GM18951 (cell line): ENCODE measurements at regions not wholly inside any gene's neighbourhood (a gene's known extent, or its start where the extent isn't known, plus 50 kb on each side); places are given as distances from the start of the nearest gene placed in this dataset.

Experiments
- POLR2A ChIP-seq: IDR thresholded peaks from 4 replicates; pipeline ENCODE4 v1.6.1; 2011; ENCODE audit warnings: mild to moderate bottlenecking; ENCODE audit not compliant: insufficient read length, insufficient read depth; ENCODE audit errors: extremely low read depth
- in situ Hi-C: fragments of 300-500 bp; cut with MboI; formaldehyde crosslinking; loops from one replicate; pipeline ENCODE4 v1.12.0; 2022; ENCODE audit warnings: low sequenced_read_pairs, mixed read lengths, inconsistent platforms; ENCODE audit not compliant: unreplicated experiment

DNA sequence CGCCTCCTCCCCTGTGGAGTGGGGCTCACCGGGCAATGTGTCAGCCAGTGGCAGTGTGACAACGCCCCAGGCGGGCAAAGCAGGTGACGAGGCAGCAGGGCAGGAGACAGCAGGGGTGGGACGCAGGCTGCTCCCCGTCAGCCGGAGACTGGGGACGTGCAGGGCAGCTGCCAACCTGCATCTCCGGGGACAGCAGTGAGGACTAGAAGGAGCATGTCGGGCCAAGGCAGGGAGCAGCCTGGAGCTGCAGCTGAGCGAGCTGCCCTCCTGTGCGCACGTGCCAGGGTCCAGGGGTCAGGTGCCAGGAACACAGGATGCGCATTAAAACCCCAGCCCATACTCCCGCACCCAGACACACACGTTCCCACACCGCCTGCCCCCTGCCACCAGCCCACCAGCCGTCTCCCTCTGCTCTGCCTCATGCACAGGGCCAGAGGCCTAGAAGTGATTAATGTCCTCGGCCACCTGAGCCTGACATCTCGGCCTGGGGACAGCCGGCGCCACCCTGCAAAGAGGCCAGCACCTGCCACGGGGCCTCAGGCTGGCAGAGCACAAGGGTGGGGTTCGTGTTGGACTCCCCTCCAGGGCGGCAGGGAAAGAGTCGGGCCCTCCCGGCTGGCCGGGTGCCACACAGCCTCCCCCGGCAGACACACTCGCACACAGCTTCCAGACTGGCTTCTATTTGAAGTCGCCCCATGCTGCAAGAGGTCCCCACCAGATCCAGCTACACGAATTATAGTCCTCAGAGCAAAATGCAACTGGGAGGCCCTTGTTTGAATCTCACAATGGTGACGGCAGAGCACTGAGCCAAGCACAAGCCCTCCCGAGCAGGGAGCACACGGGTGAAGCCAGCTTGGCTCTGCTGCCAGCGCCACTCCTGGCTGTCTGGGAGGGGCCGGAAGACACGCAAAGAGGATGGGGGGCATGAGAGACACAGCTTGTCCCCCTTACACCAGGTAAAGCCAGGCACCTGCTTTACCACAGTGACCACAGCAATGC lies 90.4 kb downstream of the RBFOX3 start:
- in situ Hi-C loops = no loop called here
- no peak for TF ChIP-seq POLR2A

- in situ Hi-C loops = no loop called here
Observed at GRCh38 chr17:79519601-79520000, 91.2 kb downstream of the RBFOX3 start.

GRCh38 chr17:79518585-79519523 lies 92.0 kb downstream of the RBFOX3 start:
- in situ Hi-C loops = no loop called here

More at GRCh38 chr17:79519601-79520000, 91.2 kb downstream of the RBFOX3 start:
- no peak for TF ChIP-seq POLR2A

GRCh38 chr17:79517827-79518584 lies 92.8 kb downstream of the RBFOX3 start:
- in situ Hi-C loops = no loop called here
- TF ChIP-seq POLR2A = no peak

More at GRCh38 chr17:79518585-79519523, 92.0 kb downstream of the RBFOX3 start:
- no peak for TF ChIP-seq POLR2A

DNA sequence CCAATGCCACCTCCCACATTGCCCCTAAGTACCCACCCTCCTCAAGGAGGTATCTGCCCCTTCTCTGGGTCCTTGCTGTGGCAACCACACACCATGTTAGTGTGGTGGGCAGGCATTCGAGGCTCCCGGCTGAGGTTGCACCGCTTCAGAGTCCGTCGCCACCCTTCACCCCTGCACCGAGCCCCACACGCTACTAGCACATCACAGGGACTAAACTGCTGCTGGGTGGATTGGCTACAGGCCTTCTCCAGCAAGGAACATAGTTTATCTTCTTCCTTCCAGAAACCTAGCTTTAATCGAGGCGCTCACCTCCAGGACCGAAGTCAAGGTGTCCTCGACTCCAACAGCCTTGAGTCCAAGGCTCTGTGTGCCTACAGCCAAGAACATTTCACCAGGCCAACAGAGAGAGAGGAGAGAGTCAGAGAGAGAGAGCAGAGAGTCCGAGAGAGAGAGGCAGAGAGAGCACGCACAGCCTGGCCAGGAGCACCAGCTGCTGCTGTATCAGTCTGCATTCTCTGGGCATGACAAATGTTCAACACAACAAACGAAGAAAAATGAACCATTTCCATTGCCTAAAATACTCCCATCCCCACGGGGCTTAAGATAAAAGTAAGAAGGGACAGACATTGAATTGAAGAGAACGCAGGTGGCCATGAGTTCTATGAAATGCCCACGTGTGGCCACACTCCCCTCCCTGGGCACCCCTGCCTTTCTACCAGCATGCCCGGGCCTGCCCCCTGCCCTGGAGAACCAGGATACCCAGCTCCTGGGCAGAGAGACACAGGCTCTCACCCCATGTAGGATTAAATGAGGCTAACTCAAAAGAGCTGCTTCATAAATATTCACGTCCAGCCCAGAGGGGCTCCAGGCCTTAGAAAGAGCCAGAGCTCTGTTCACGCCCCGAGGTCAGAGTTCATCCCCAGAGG lies 94.9 kb downstream of the RBFOX3 start:
- TF ChIP-seq POLR2A = no peak
- in situ Hi-C loops = no loop called here

DNA sequence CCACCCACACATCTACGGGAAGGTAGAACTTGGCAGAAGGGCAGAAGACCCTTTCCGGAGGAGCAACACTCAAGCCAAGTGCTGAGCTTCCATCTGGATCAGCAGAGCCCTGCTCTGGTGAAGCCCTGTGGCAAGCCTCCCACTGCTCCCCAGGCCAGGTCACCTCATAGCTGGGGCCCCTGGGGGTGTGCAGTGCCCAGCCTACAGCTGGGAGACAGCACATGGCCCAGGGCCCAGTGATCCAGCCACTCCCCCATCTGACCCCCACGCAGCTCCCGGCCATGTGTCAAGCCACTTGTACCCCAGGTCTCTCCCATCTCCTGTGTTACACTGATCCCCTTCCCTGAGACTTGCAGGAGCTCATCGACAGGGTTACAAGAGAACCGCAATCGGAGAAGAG lies 95.7 kb downstream of the RBFOX3 start:
- no peak for TF ChIP-seq POLR2A
- in situ Hi-C loops = no loop called here

DNA sequence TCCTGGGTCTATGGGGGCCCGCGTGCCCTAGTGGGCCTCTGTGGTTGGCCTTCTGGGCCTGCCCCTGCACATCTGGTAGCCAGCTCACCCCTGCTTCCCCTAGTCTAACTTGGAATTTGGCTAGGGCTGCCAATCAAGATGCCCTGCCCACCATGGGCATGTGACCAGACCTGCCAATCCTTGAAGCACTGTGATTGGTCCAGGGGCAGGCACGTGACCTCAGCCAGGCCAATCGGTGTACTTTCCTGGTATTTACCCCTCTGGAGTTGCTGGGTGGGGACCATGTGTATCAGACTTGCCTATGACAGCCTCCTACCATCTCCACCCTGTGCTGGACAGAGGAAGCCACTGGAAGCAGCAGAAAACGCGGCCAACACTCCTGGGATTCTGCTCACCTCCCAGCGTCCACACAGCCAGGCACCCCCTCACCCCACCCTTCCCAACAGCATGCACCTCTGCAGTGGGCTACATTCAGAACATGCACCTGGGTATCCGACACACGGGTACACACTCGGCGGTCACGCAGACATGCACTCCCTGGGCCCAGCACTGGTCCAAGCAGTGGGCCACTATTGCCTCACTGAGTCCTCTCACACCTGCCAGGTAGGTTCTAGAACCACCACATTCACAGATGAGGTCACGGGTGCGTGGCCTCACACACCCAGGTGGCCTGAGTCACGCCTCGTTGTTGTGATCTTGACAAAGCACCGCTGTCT lies 96.9 kb downstream of the RBFOX3 start:
- no peak for TF ChIP-seq POLR2A
- in situ Hi-C loops = no loop called here

DNA sequence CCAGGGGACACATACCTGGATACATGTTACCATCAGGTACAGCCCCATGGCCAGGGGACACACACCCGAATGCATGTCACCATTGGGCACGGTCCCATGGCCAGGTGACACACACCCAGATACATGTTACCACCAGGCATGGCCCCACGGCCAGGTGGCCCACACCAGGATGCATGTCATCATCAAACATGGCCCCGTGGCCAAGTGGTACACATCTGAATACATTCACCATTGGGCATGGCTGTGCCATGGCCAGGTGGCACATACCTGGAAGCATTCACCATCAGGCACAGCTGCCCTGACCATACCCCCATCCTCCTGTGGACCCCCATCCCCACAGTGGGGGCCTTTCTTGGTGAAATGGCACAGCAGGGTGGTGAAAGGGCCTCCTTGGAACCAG lies 97.6 kb downstream of the RBFOX3 start:
- in situ Hi-C loops = no loop called here
- no peak for TF ChIP-seq POLR2A

DNA sequence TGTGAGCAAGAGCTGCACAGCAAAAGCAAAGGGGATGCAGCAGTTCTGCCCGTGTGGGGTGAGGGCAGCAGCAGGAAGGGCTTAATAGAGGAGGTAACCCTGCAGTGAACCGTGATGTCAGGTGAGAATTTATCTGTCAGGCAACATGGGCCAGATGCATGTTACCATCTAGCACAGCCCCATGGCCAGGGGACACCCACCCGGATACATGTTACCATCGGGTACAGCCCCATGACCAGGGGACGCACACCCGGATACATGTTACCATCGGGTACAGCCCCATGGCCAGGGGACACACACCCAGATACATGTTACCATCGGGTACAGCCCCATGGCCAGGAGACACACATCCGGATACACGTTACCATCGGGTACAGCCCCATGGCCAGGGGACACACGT lies 99.4 kb downstream of the RBFOX3 start:
- no peak for TF ChIP-seq POLR2A
- in situ Hi-C loops = no loop called here

DNA sequence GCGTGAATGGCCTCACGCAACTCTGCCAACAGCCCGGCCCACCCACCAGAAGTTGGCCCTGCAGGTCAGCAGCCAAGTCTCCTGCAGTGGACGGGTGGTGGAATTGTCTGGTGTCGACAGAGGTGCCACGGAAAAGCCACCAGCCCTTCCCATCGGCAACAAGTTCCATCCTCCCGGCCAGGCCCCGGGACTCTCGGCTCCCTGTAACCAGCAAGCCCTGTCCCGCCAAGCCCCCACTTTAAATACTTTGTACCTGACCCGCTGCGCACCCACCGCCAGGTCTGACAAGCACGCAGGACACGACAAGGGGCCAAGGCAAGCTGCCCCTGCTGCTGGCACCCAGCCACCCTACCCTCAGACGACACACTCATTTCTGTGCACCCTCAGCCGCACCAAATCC lies 100.8 kb downstream of the RBFOX3 start:
- in situ Hi-C loops = no loop called here
- no peak for TF ChIP-seq POLR2A

DNA sequence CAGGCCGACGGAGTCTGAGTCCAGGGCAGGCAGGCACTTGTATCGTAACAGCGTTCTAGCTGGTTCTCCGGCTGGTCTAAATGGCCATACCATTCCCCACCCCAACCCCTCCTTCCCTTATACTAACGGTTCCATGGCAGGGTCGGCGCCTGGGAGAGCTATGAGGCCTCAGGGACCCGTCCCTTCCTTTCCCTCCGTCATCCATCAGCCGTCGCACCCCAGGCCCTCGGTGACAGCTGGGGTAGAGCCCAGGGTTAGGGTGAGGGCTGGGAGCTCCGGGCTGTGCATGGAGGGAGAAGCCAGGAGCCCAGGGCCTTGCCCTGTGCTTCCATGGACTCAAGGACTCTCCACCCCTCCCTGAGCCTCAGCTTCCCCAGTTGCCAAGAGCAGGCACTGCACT lies 101.4 kb downstream of the RBFOX3 start:
- in situ Hi-C loops = no loop called here
- no peak for TF ChIP-seq POLR2A

DNA sequence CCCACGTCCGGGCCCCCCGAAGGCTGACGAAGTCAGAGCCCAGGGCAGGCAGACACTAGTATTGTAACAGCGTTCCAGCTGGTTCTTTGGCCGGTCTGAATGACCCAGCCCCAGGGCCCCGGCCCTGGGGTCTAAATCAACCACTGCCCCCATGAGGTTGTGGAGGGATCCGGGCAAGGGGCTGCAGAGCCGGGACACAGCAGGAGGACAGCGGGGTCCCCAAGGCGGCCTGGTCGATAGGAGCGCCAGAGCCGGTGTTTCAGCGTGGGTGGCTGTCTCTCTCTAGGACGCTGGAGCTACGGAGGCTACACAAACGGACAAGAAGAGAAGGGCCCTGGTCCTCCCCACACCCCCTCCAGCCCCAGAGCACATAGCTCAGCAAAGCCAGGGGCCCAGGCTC lies 101.8 kb downstream of the RBFOX3 start:
- TF ChIP-seq POLR2A = no peak
- in situ Hi-C loops = no loop called here
